A549 (cell line): ENCODE measurements at regions not wholly inside any gene's neighbourhood (a gene's known extent, or its start where the extent isn't known, plus 50 kb on each side); places are given as distances from the start of the nearest gene placed in this dataset.

ENCODE experiments used
- ATAC-seq, 2 experiments: fragments of 200-7000 bp in 1 of 2; fragments of >200 bp in 1 of 2; cut with Nextera tagmentation in 1 of 2; cut with Tn5 transposase in 1 of 2; 3 replicates each; pipeline versions ENCODE4 v1.8.0 to v1.9.1; 2018 to 2020; ENCODE audit warnings: mild to moderate bottlenecking in 1 of 2, moderate library complexity in 1 of 2
- CTCF ChIA-PET: fragments of 300-600 bp; sonication (Branson Sonifier 250); formaldehyde crosslinking; extraction: SDS; loops from one replicate; lab custom pipeline; 2021; ENCODE audit warnings: antibody characterized with exemption, inconsistent platforms; lab: Yijun Ruan, JAX
- POLR2A ChIA-PET: fragments of 350-600 bp; formaldehyde crosslinking; extraction: SDS; loops from one replicate; lab custom pipeline; 2021; ENCODE audit warnings: antibody characterized with exemption, inconsistent platforms; lab: Yijun Ruan, JAX
- DNase-seq, 2 experiments: peaks; one replicate each; pipeline versions ENCODE4 v3.0.0 to v3.0.0-alpha.2; 2011 to 2016; ENCODE audit warnings: low read depth in 1 of 2, low spot score in 1 of 2
- FAIRE-seq: peaks from 2 replicates; lab custom pipeline; 2011; peaks lifted over from hg19 to GRCh38; lab: Jason Lieb, UNC
- H3K27ac ChIP-seq, 2 experiments: fragments of >200 bp; sonication (Bioruptor Twin); formaldehyde crosslinking; 3 replicates each; pipeline ENCODE4 v1.5.1; 2016 to 2017
- H3K4me1 ChIP-seq: fragments of >200 bp; sonication (Bioruptor Twin); formaldehyde crosslinking; 3 replicates; pipeline ENCODE4 v1.6.1; 2016
- H3K4me2 ChIP-seq: fragments of >200 bp; sonication (Bioruptor Twin); formaldehyde crosslinking; 3 replicates; pipeline ENCODE4 v1.6.1; 2016
- H3K4me3 ChIP-seq: fragments of >200 bp; sonication (Bioruptor Twin); formaldehyde crosslinking; 3 replicates; pipeline ENCODE4 v1.5.1; 2016
- H3K9me3 ChIP-seq: fragments of >200 bp; sonication (Bioruptor Twin); formaldehyde crosslinking; 3 replicates; pipeline ENCODE4 v1.6.1; 2016
- BHLHE40 ChIP-seq: IDR thresholded peaks from 2 replicates; pipeline ENCODE4 v1.6.1; 2012; ENCODE audit warnings: low read depth, low read length, inconsistent platforms
- CBX8 ChIP-seq: fragments of 200-600 bp; sonication (generic); IDR thresholded peaks from 2 replicates; pipeline ENCODE4 v1.6.1; 2016
- CHD2 ChIP-seq: fragments of 150-350 bp; IDR thresholded peaks from 2 replicates; pipeline ENCODE4 v1.6.1; 2014; ENCODE audit warnings: low read length; ENCODE audit not compliant: partially characterized antibody
- CHD4 ChIP-seq: fragments of 200-600 bp; sonication (generic); IDR thresholded peaks from 2 replicates; pipeline ENCODE4 v1.6.1; 2016; ENCODE audit warnings: antibody characterized with exemption, mild to moderate bottlenecking, borderline replicate concordance
- EHMT2 ChIP-seq: fragments of 200-600 bp; sonication (generic); IDR thresholded peaks from 2 replicates; pipeline ENCODE4 v1.6.1; 2016; ENCODE audit warnings: antibody characterized with exemption, low read depth, mild to moderate bottlenecking, moderate library complexity
- FOSB ChIP-seq: fragments of 250-450 bp; sonication (Bioruptor Pico); IDR thresholded peaks from 2 replicates; pipeline ENCODE4 v1.5.0; 2020; ENCODE audit warnings: mild to moderate bottlenecking, moderate library complexity
- HDAC2 ChIP-seq: fragments of 200-600 bp; sonication (generic); IDR thresholded peaks from 2 replicates; pipeline ENCODE4 v1.6.1; 2016
- HOXB13 ChIP-seq: fragments of 250-450 bp; sonication (Bioruptor Pico); IDR thresholded peaks from 2 replicates; pipeline ENCODE4 v1.5.0; 2020; ENCODE audit warnings: low read depth, mild to moderate bottlenecking, moderate library complexity
- JUN ChIP-seq, 2 experiments: fragments of >200 bp; sonication (Bioruptor Twin); formaldehyde crosslinking; IDR thresholded peaks; 2 replicates in 1 of 2; 3 replicates in 1 of 2; pipeline ENCODE4 v1.6.1; 2016 to 2017
- KDM5A ChIP-seq: fragments of 200-600 bp; sonication (generic); IDR thresholded peaks from 2 replicates; pipeline ENCODE4 v1.6.1; 2016; ENCODE audit warnings: antibody characterized with exemption, mild to moderate bottlenecking
- MAFK ChIP-seq: fragments of 450-650 bp; IDR thresholded peaks from 2 replicates; pipeline ENCODE4 v1.6.1; 2014; ENCODE audit not compliant: partially characterized antibody
- NFE2L2 ChIP-seq: fragments of 150-350 bp; conservative IDR thresholded peaks from 2 replicates; pipeline ENCODE4 v1.6.1; 2014; ENCODE audit warnings: low read length
- NPAS2 ChIP-seq: fragments of 250-450 bp; sonication (Bioruptor Pico); IDR thresholded peaks from 2 replicates; pipeline ENCODE4 v1.8.0; 2022; ENCODE audit warnings: mild to moderate bottlenecking, moderate library complexity, borderline replicate concordance
- NR3C1 ChIP-seq: fragments of >200 bp; sonication (Bioruptor Twin); formaldehyde crosslinking; IDR thresholded peaks from 3 replicates; pipeline ENCODE4 v1.6.1; 2017
- PHF8 ChIP-seq: fragments of 200-600 bp; sonication (generic); IDR thresholded peaks from 2 replicates; pipeline ENCODE4 v1.6.1; 2016; ENCODE audit warnings: low read depth, mild to moderate bottlenecking, antibody characterized with exemption, moderate library complexity, borderline replicate concordance
- POLR2AphosphoS2 ChIP-seq: conservative IDR thresholded peaks from 2 replicates; pipeline ENCODE4 v1.6.1; 2012; ENCODE audit warnings: low read length, improper control_type of control experiment, inconsistent platforms
- RARB ChIP-seq: fragments of 250-450 bp; sonication (Bioruptor Pico); IDR thresholded peaks from 2 replicates; pipeline ENCODE4 v1.8.0; 2021; ENCODE audit warnings: mild to moderate bottlenecking, moderate library complexity
- RNF2 ChIP-seq: fragments of 200-600 bp; sonication (generic); IDR thresholded peaks from 2 replicates; pipeline ENCODE4 v1.6.1; 2016; ENCODE audit warnings: low read depth, mild to moderate bottlenecking, antibody characterized with exemption, moderate library complexity, borderline replicate concordance
- ZSCAN20 ChIP-seq: fragments of 250-450 bp; sonication (Bioruptor Pico); IDR thresholded peaks from 2 replicates; pipeline ENCODE4 v1.8.0; 2022; ENCODE audit warnings: mild to moderate bottlenecking, moderate library complexity
- WGBS: methylation state at CpG from one replicate; pipeline ENCODE4 v1.1.6; 2017; ENCODE audit errors: missing lambda C conversion rate; 5-methylcytosine and 5-hydroxymethylcytosine counted together
- TF ChIP-seq, protein P1 (sequence below): fragments of >200 bp; sonication (Bioruptor Twin); formaldehyde crosslinking; IDR thresholded peaks from 3 replicates; pipeline ENCODE4 v1.6.1; 2016
- TF ChIP-seq, protein P2 (sequence below): fragments of 250-450 bp; sonication (Bioruptor Pico); IDR thresholded peaks from 2 replicates; pipeline ENCODE4 v1.5.0; 2020; ENCODE audit warnings: low read depth, mild to moderate bottlenecking, moderate library complexity
- TF ChIP-seq, protein P3 (sequence below): fragments of 150-350 bp; IDR thresholded peaks from 2 replicates; pipeline ENCODE4 v1.6.1; 2014; ENCODE audit warnings: low read depth, mild to moderate bottlenecking, low read length
- TF ChIP-seq, protein P4 (sequence below): IDR thresholded peaks from 2 replicates; pipeline ENCODE4 v1.6.1; 2012; ENCODE audit warnings: low read depth, borderline replicate concordance

DNA sequence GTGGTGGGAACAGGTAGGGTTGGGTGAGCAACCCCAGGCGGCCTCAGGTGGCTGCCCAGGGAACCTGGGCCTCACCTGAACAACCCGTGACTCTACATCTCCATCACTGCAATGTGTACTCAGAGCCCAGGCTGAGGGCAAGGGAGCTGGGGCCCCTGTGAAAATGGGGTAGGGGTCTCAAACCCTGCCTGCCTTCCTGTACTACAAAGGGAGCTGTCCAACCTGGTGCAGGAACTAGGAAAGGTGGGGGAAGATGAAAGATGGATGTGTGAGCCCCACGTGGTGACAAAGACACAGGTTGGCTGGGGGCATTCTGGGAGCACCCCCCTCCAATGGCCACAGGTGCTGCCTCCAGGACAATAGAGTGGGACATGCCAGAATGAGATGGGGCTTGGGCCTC lies 62.1 kb upstream of the SLC2A12 start:
- 30% methylated on average over 2 of the region's 3 CpGs for WGBS
- H3K4me3 ChIP-seq, result no peak overlapping the region
- ATAC-seq (no peak), DNase-seq (no peak), FAIRE-seq (no peak)
- peaks cover 11% of the 10 kb centered on the region; the same call in 2 of the 3 replicates for H3K4me1 ChIP-seq
- ChIA-PET CTCF (interaction anchor here (1.3 to 6.6 kb wide), 2 partner anchors 8 to 190 kb away, joined by 4 to 61 read pairs; no protein-coding TSS in a partner anchor), POLR2A (no interaction called here)
- TF ChIP-seq PHF8 (no peak), CHD4 (no peak), HOXB13 (no peak), NFE2L2 (no peak), NR3C1 (no peak), BHLHE40 (no peak), KDM5A (no peak)
- TF ChIP-seq, protein P1, sequence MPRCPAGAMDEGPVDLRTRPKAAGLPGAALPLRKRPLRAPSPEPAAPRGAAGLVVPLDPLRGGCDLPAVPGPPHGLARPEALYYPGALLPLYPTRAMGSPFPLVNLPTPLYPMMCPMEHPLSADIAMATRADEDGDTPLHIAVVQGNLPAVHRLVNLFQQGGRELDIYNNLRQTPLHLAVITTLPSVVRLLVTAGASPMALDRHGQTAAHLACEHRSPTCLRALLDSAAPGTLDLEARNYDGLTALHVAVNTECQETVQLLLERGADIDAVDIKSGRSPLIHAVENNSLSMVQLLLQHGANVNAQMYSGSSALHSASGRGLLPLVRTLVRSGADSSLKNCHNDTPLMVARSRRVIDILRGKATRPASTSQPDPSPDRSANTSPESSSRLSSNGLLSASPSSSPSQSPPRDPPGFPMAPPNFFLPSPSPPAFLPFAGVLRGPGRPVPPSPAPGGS, result no peak
- no peak overlapping the region for H3K27ac ChIP-seq
- H3K4me2 ChIP-seq, result no peak overlapping the region
- H3K9me3 ChIP-seq, result no peaks in the 10 kb centered on the region

DNA sequence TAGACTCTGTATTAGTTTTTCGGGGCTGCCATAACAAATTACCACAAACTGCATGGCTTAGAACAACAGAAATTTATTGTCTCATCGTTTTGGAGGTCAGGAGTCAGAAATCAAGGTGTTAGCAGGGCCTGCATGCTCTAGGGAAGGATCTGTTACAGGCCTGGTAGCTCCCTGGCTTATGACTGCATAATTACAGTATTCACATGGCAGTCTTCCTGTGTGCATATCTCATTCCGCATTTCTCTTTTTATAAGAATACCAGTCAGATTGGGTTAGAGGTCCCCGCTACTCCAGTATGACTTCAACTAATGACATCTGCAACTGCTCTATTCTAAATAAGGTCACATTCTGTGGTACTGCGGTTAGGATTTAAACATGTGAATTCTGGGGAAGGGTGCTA lies 59.3 kb upstream of the SLC2A12 start:
- no peak for DNase-seq
- no peak for FAIRE-seq
- Histone ChIP-seq H3K9me3 (no peaks in the 10 kb centered on the region), H3K4me1 (peaks cover 23% of the 10 kb centered on the region), H3K4me2 (no peak overlapping the region), H3K27ac (no peak overlapping the region; a peak in 1 of 6 replicates), H3K4me3 (no peak overlapping the region)
- CTCF ChIA-PET, result interaction anchor here (0.5 to 6.6 kb wide), 12 partner anchors 9 to 836 kb away, joined by 3 to 61 read pairs (median 4); no protein-coding TSS in a partner anchor
- TF ChIP-seq CBX8 (no peak), HDAC2 (no peak), POLR2AphosphoS2 (no peak), MAFK (no peak), RNF2 (no peak), RARB (no peak), NPAS2 (CRISPR knock-in tag) (no peak), JUN (IDR thresholded peaks at IDR 0.05) (no peak), EHMT2 (no peak), CHD2 (no peak), ZSCAN20 (no peak), FOSB (CRISPR knock-in tag) (no peak)
- TF ChIP-seq, protein P2, sequence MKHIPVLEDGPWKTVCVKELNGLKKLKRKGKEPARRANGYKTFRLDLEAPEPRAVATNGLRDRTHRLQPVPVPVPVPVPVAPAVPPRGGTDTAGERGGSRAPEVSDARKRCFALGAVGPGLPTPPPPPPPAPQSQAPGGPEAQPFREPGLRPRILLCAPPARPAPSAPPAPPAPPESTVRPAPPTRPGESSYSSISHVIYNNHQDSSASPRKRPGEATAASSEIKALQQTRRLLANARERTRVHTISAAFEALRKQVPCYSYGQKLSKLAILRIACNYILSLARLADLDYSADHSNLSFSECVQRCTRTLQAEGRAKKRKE (CRISPR knock-in tag), result no peak
- TF ChIP-seq, protein P3, sequence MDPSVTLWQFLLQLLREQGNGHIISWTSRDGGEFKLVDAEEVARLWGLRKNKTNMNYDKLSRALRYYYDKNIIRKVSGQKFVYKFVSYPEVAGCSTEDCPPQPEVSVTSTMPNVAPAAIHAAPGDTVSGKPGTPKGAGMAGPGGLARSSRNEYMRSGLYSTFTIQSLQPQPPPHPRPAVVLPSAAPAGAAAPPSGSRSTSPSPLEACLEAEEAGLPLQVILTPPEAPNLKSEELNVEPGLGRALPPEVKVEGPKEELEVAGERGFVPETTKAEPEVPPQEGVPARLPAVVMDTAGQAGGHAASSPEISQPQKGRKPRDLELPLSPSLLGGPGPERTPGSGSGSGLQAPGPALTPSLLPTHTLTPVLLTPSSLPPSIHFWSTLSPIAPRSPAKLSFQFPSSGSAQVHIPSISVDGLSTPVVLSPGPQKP, result no peak
- TF ChIP-seq, protein P1, result no peak
- TF ChIP-seq, protein P4, sequence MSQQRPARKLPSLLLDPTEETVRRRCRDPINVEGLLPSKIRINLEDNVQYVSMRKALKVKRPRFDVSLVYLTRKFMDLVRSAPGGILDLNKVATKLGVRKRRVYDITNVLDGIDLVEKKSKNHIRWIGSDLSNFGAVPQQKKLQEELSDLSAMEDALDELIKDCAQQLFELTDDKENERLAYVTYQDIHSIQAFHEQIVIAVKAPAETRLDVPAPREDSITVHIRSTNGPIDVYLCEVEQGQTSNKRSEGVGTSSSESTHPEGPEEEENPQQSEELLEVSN, result no peak
- POLR2A ChIA-PET, result no interaction called here
- 81% methylated on average over 5 of the region's 5 CpGs for WGBS
- ATAC-seq, result no peak
